ENCODE measurements at regions not wholly inside any gene's neighbourhood (a gene's known extent, or its start where the extent isn't known, plus 50 kb on each side); places are given as distances from the start of the nearest gene placed in this dataset.

DNA sequence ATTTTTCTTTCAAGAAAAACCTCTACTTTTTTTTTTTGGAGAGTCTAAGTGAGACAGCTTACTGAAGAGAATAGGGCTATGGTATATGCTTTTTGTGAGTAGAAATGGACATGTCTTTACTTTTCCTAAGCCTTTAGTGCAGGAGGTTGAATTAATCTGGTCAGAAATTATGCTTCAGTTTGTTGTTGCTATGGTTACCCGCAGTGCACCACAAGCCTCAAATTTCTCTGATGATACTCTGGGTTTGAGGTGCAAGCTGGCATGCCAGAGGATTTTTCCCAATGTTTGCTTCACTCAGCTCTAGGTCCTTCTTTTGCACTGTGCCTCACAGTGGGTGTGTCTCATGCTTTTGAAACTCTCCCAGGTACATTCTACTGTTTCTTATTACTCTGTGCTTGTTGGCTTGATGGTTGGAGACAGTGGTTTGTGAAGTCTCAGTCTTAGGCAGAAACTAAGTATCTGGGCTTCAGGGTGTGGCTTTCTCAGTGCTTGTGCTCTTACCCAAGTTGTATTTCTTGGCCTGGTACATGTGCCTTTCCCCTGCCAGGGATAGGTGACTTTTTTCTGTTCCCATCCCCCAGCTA is 278.3 kb downstream of the RBM43 start:
- 86 to 88% methylated on average over 1 of the region's 1 CpG for WGBS, 2 donors
- H3K27me3 ChIP-seq = no peaks in the 10 kb centered on the region
- no peak overlapping the region for H3K27ac ChIP-seq
- no peak for DNase-seq
- no peaks in the 10 kb centered on the region for H3K9me3 ChIP-seq
- intact Hi-C loops (cut with DNase I) = no loop called here
- no peaks in the 10 kb centered on the region for H3K4me1 ChIP-seq
- H3K4me3 ChIP-seq = no peak overlapping the region
- TF ChIP-seq POLR2A (IDR thresholded peaks at IDR 0.05) = no peak
- TF ChIP-seq, protein P1, sequence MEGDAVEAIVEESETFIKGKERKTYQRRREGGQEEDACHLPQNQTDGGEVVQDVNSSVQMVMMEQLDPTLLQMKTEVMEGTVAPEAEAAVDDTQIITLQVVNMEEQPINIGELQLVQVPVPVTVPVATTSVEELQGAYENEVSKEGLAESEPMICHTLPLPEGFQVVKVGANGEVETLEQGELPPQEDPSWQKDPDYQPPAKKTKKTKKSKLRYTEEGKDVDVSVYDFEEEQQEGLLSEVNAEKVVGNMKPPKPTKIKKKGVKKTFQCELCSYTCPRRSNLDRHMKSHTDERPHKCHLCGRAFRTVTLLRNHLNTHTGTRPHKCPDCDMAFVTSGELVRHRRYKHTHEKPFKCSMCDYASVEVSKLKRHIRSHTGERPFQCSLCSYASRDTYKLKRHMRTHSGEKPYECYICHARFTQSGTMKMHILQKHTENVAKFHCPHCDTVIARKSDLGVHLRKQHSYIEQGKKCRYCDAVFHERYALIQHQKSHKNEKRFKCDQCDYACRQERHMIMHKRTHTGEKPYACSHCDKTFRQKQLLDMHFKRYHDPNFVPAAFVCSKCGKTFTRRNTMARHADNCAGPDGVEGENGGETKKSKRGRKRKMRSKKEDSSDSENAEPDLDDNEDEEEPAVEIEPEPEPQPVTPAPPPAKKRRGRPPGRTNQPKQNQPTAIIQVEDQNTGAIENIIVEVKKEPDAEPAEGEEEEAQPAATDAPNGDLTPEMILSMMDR (IDR thresholded peaks at IDR 0.05) = no peak
- H3K36me3 ChIP-seq = no peaks in the 10 kb centered on the region

DNA sequence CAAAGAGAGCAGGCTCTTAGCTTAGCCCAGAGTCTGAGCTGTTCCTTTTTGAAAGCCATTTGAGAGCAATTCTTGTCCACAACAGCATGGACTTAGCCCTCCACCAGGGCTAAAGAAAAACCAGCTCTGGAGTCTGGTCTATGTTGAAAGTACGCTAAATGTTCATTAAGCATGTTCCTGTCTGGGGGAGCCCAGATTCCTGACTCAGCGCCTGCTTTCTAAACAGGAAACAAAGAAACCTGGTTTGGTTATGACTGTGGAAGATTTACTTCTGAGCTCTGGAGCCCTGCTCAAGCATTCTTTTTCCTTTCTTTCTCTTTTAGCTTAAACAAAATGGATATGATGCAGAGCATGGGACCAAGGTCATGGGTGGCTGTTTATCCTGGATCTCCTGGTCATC is 279.8 kb downstream of the RBM43 start:
- no peak for TF ChIP-seq POLR2A (IDR thresholded peaks at IDR 0.05)
- TF ChIP-seq, protein P1 (IDR thresholded peaks at IDR 0.05) = no peak
- no peaks in the 10 kb centered on the region for H3K9me3 ChIP-seq
- H3K4me1 ChIP-seq = no peaks in the 10 kb centered on the region
- no peaks in the 10 kb centered on the region for H3K36me3 ChIP-seq
- DNase-seq = no peak
- H3K27ac ChIP-seq = no peak overlapping the region
- 29 to 57% methylated on average over 2 of the region's 2 CpGs for WGBS, 2 donors
- intact Hi-C loops (cut with DNase I) = no loop called here
- no peaks in the 10 kb centered on the region for H3K27me3 ChIP-seq
- H3K4me3 ChIP-seq = no peak overlapping the region

DNA sequence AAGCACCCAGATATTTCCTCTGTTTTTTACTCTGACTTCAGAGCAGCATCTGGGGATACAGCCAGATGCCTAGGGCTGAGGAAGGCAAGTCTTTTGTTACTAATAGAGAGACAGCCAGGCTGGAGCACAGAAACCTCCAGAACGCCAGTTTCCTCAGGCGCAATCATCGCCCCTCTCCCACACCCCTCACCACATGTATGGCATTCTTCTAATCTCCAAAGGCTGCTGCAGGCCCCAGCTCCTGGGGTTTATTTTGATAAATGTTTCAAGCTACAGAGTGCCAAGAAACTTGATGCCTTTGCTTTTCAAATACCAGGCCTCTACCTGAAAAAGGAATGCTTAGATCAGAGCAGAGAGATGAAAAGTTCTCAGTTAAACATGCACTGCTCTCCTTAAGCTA is 283.6 kb downstream of the RBM43 start:
- H3K9me3 ChIP-seq = no peaks in the 10 kb centered on the region
- H3K4me3 ChIP-seq = no peak overlapping the region
- no peak for DNase-seq
- no peaks in the 10 kb centered on the region for H3K27me3 ChIP-seq
- WGBS, 2 donors = 37 to 44% methylated on average over 3 of the region's 3 CpGs
- no peaks in the 10 kb centered on the region for H3K4me1 ChIP-seq
- intact Hi-C loops (cut with DNase I) = no loop called here
- no peak overlapping the region for H3K27ac ChIP-seq
- H3K36me3 ChIP-seq = no peaks in the 10 kb centered on the region
- no peak for TF ChIP-seq POLR2A (IDR thresholded peaks at IDR 0.05)

DNA sequence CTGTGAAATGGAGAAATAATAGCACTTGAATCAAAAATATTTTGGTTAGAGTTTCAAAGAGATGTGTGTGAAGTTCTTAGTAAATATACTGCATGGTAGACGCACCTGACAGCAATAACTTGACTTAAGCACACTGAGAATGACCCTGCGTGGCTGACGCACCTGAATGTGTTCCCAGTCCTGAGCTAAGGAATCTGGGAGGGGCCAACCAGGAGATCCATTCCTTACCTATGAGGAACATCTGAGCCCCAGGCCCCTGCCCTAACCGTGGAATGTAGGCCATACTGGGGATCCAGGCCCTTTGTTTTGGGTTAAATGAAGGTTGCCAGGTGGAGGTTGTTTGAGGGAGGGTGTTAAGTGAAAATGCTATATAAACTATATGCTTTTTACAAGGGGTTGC is 284.4 kb downstream of the RBM43 start:
- no peaks in the 10 kb centered on the region for H3K27me3 ChIP-seq
- no peak for DNase-seq
- no peak overlapping the region for H3K4me3 ChIP-seq
- H3K27ac ChIP-seq = no peak overlapping the region
- intact Hi-C loops (cut with DNase I) = no loop called here
- TF ChIP-seq POLR2A (IDR thresholded peaks at IDR 0.05) = no peak
- TF ChIP-seq, protein P1 (IDR thresholded peaks at IDR 0.05) = no peak
- H3K4me1 ChIP-seq = peaks cover 0 to 3% (median 0%) of the 10 kb centered on the region in 3 donors
- 86 to 92% methylated on average over 4 of the region's 4 CpGs for WGBS, 2 donors
- no peaks in the 10 kb centered on the region for H3K9me3 ChIP-seq
- no peaks in the 10 kb centered on the region for H3K36me3 ChIP-seq

DNA sequence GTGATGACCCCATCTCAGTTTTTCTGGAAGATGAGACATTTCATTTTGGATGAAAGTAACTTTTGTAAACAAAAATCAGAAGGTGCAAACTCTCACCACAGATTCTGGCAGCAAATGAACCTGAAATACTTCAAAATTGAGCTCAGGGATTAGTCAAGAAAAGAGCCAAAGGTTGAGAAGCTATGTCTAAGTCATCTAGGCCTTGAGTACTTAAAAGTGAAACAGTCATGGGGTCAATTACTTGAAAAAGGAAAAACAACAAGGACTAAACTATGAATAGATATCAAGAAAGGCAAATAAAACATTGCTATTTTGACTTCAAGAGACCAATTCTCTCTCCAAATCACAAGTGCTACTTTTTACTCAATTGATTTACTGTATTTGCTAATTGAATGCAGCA is 285.1 kb downstream of the RBM43 start:
- H3K27ac ChIP-seq = no peak overlapping the region
- intact Hi-C loops (cut with DNase I) = no loop called here

DNA sequence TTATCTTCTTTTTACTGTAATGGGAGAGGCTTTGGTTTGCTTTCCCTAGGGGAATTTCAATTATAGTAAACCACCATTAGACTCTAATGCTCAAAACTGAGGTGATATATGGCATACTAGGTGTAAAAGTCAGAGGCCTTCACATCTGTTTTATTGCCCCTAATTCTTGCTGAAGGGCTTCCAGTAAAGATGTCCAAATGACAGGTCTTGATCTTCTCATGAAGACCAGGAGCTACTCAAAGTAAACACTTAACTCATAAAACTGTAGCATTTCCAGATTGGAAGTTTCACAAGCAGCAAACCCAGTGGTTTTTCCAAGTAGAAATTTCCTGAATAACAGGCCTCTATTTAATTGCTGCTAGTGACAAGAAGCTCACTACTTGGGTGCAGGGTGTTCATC is 286.8 kb downstream of the RBM43 start:
- TF ChIP-seq, protein P1 (IDR thresholded peaks at IDR 0.05) = no peak
- no peak for TF ChIP-seq POLR2A (IDR thresholded peaks at IDR 0.05)
- intact Hi-C loops (cut with DNase I) = no loop called here
- Histone ChIP-seq H3K4me3 (no peak overlapping the region), H3K27ac (no peak overlapping the region), H3K9me3 (no peaks in the 10 kb centered on the region), H3K27me3 (no peaks in the 10 kb centered on the region), H3K4me1 (peaks cover 0 to 12% (median 0%) of the 10 kb centered on the region in 3 donors), H3K36me3 (no peaks in the 10 kb centered on the region)
- DNase-seq = no peak

More for the DNA sequence above, 285.1 kb downstream of the RBM43 start:
- TF ChIP-seq POLR2A (IDR thresholded peaks at IDR 0.05) = no peak
- DNase-seq = no peak
- Histone ChIP-seq H3K4me1 (peaks cover 0 to 8% (median 0%) of the 10 kb centered on the region in 3 donors), H3K27me3 (no peaks in the 10 kb centered on the region), H3K4me3 (no peak overlapping the region), H3K9me3 (no peaks in the 10 kb centered on the region), H3K36me3 (no peaks in the 10 kb centered on the region)

Measured in esophagus squamous epithelium (tissue), 5 donors.